ENCODE measurements at regions not wholly inside any gene's neighbourhood (a gene's known extent, or its start where the extent isn't known, plus 50 kb on each side); places are given as distances from the start of the nearest gene placed in this dataset.

DNA sequence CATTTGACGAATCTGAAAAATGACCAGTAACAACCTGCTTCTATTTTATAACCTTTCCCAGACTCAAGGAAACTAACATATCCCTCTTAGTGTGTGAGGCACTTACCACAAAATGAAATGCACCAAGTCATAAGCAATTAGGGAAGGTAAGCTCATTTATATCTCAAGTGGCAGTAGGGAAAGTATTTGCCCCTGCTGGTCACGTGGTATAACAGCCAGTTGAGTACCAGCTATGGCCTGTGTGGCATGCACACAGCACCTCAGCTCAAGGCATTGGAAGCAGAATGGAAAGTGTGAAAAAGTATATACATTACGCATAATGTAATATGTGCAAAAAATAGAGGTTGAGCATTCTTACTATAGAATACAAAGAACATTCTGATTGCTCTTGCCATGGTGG lies 178.3 kb upstream of the GYPA start:
- ChIA-PET POLR2A (ENCODE audit: partially characterized antibody) (no interaction called here), CTCF (ENCODE audit: partially characterized antibody) (interaction anchor here (0.9 to 2.3 kb wide), 5 partner anchors 9 to 26 kb away, joined by 3 to 11 read pairs (median 4); no protein-coding TSS in a partner anchor)
- H3K14ac ChIP-seq (ENCODE audit: insufficient read length), result no peak overlapping the region
- 62% methylated on average over 3 of the region's 3 CpGs; no CpG with 5 or more reads in 1 of the 2 experiments for WGBS, 2 experiments (ENCODE audit: extremely low coverage in 1 of 2, insufficient coverage in 1 of 2, insufficient read length in 1 of 2, insufficient replicate concordance in 2 of 2, low coverage in 1 of 2, low lambda C conversion rate in 2 of 2, missing lambda C conversion rate in 1 of 2)
- H3K27ac ChIP-seq (ENCODE audit: low read depth, low read length), result no peak overlapping the region
- H2AK5ac ChIP-seq (ENCODE audit: low read depth, low read length), result no peak overlapping the region
- no peak overlapping the region for H2BK120ac ChIP-seq (replicated peaks; ENCODE audit: low read depth, low read length)
- H3K4me3 ChIP-seq (ENCODE audit: extremely low read depth in 1 of 4, insufficient read depth in 2 of 4, low read depth in 3 of 4, low read length in 4 of 4), result no peak overlapping the region
- no peak overlapping the region for H3K4me2 ChIP-seq (ENCODE audit: insufficient read depth in 1 of 2, low read depth in 2 of 2, low read length in 2 of 2)
- peaks cover 10 to 12% of the 10 kb centered on the region in 2 experiments; a peak in 3 of 4 replicates for H3K9me3 ChIP-seq (ENCODE audit: insufficient read depth in 2 of 2, low read depth in 1 of 2, low read length in 1 of 2)
- H2BK5ac ChIP-seq (ENCODE audit: low read depth, low read length), result no peak overlapping the region
- FAIRE-seq (no peak), DNase-seq (ENCODE audit: low read depth in 1 of 2, low spot score in 2 of 2) (no peak)
- H3K23ac ChIP-seq (ENCODE audit: insufficient read length), result no peak overlapping the region
- H3K23me2 ChIP-seq (ENCODE audit: low read depth, low read length), result no peaks in the 10 kb centered on the region
- H4K5ac ChIP-seq (ENCODE audit: insufficient read length, low read depth, low read length), result no peak overlapping the region
- H3K18ac ChIP-seq (ENCODE audit: extremely low read depth, low read length), result no peak overlapping the region
- H2AFZ ChIP-seq (ENCODE audit: low read length), result no peak overlapping the region
- H4K20me1 ChIP-seq (replicated peaks in 1 of 2; ENCODE audit: control insufficient read depth in 1 of 2, insufficient read depth in 2 of 2, low read length in 2 of 2), result no peaks in the 10 kb centered on the region
- H4K91ac ChIP-seq (replicated peaks; ENCODE audit: insufficient read length, low read length), result no peak overlapping the region
- no peak overlapping the region for H2BK20ac ChIP-seq (ENCODE audit: low read length)
- no peak overlapping the region for H3K9ac ChIP-seq (replicated peaks in 1 of 4; ENCODE audit: extremely low read depth in 1 of 4, low read depth in 3 of 4, low read length in 3 of 4)
- H3K4ac ChIP-seq (replicated peaks; ENCODE audit: insufficient read length, low read depth, low read length), result no peak overlapping the region
- H3K56ac ChIP-seq (replicated peaks; ENCODE audit: insufficient read length, low read depth, low read length), result no peak overlapping the region
- H2BK15ac ChIP-seq (ENCODE audit: low read length), result no peak overlapping the region
- H3K79me2 ChIP-seq (ENCODE audit: control insufficient read depth in 1 of 2, insufficient read depth in 2 of 2, low read length in 2 of 2), result no peaks in the 10 kb centered on the region
- TF ChIP-seq EP300 (IDR thresholded peaks at IDR 0.05; ENCODE audit: borderline replicate concordance in 1 of 2, low read depth in 2 of 2, low read length in 2 of 2), result no peak
- TF ChIP-seq YY1 (IDR thresholded peaks at IDR 0.05; ENCODE audit: low read depth, low read length), result no peak
- TF ChIP-seq, protein P1, sequence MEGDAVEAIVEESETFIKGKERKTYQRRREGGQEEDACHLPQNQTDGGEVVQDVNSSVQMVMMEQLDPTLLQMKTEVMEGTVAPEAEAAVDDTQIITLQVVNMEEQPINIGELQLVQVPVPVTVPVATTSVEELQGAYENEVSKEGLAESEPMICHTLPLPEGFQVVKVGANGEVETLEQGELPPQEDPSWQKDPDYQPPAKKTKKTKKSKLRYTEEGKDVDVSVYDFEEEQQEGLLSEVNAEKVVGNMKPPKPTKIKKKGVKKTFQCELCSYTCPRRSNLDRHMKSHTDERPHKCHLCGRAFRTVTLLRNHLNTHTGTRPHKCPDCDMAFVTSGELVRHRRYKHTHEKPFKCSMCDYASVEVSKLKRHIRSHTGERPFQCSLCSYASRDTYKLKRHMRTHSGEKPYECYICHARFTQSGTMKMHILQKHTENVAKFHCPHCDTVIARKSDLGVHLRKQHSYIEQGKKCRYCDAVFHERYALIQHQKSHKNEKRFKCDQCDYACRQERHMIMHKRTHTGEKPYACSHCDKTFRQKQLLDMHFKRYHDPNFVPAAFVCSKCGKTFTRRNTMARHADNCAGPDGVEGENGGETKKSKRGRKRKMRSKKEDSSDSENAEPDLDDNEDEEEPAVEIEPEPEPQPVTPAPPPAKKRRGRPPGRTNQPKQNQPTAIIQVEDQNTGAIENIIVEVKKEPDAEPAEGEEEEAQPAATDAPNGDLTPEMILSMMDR (IDR thresholded peaks at IDR 0.05; ENCODE audit: control extremely low read depth in 1 of 3, insufficient read depth in 1 of 3, low read depth in 1 of 3, low read length in 3 of 3), result peak in 2 of 3 experiments; percentile 20 to 33; a peak in 3 of 4 replicates
- no peak overlapping the region for H4K8ac ChIP-seq (ENCODE audit: extremely low read depth, insufficient read depth, low read length)
- H3K4me1 ChIP-seq (replicated peaks in 1 of 4; ENCODE audit: control insufficient read depth in 3 of 4, insufficient read depth in 4 of 4, low read length in 3 of 4), result peaks cover 0 to 3% (median 0%) of the 10 kb centered on the region in 4 experiments; a peak in 1 of 7 replicates
- H3K36me3 ChIP-seq (ENCODE audit: control insufficient read depth in 2 of 4, insufficient read depth in 4 of 4, low read length in 3 of 4), result peaks cover 0 to 3% (median 0%) of the 10 kb centered on the region in 4 experiments; a peak in 1 of 8 replicates
- no peak overlapping the region for H2BK12ac ChIP-seq (ENCODE audit: low read depth, low read length)
- no peaks in the 10 kb centered on the region for H3K79me1 ChIP-seq (ENCODE audit: low read depth, low read length)
- no peaks in the 10 kb centered on the region for H3K27me3 ChIP-seq (replicated peaks in 1 of 4; ENCODE audit: control insufficient read depth in 3 of 4, extremely low read depth in 1 of 4, insufficient read depth in 3 of 4, low read length in 3 of 4)

Data from H1 (cell line).